Putamen (tissue), 1 donor: ENCODE measurements at regions not wholly inside any gene's neighbourhood (a gene's known extent, or its start where the extent isn't known, plus 50 kb on each side); places are given as distances from the start of the nearest gene placed in this dataset.

ENCODE experiments used
- DNase-seq: peaks from one replicate; pipeline ENCODE4 v3.0.0-alpha.2; 2016; ENCODE audit warnings: low spot score

- DNase-seq, result no peak
Measured at GRCh38 chr12:105745811-105746210, 392.9 kb downstream of the NUAK1 start.

GRCh38 chr12:105748806-105749600 is 389.8 kb downstream of the NUAK1 start:
- no peak for DNase-seq

- DNase-seq, result no peak
Measured at GRCh38 chr12:105750096-105750495, 388.7 kb downstream of the NUAK1 start.

- no peak for DNase-seq
Measured at GRCh38 chr12:105754313-105754712, 384.4 kb downstream of the NUAK1 start.

- DNase-seq, result no peak
Measured at GRCh38 chr12:105756961-105757360, 381.8 kb downstream of the NUAK1 start.

- DNase-seq, result no peak
Measured at GRCh38 chr12:105759149-105759548, 379.6 kb downstream of the NUAK1 start.

- no peak for DNase-seq
Measured at GRCh38 chr12:105761075-105761474, 377.7 kb downstream of the NUAK1 start.

GRCh38 chr12:105764216-105764835 is 374.4 kb downstream of the NUAK1 start:
- no peak for DNase-seq

- no peak for DNase-seq
Measured at GRCh38 chr12:105765053-105766014, 373.4 kb downstream of the NUAK1 start.

GRCh38 chr12:105766029-105766428 is 372.7 kb downstream of the NUAK1 start:
- no peak for DNase-seq

- DNase-seq, result no peak
Measured at GRCh38 chr12:105769486-105769885, 369.3 kb downstream of the NUAK1 start.

GRCh38 chr12:105773471-105773870 is 365.3 kb downstream of the NUAK1 start:
- DNase-seq, result peak; percentile 56

GRCh38 chr12:105774037-105774436 is 364.7 kb downstream of the NUAK1 start:
- DNase-seq, result no peak

GRCh38 chr12:105775343-105775742 is 363.4 kb downstream of the NUAK1 start:
- no peak for DNase-seq

GRCh38 chr12:105783983-105784947 is 354.5 kb downstream of the NUAK1 start:
- peak; percentile 16 for DNase-seq

- DNase-seq, result no peak
Measured at GRCh38 chr12:105793421-105793820, 345.3 kb downstream of the NUAK1 start.

- no peak for DNase-seq
Measured at GRCh38 chr12:105798256-105798845, 340.4 kb downstream of the NUAK1 start.

- DNase-seq, result no peak
Measured at GRCh38 chr12:105799103-105799502, 339.7 kb downstream of the NUAK1 start.

GRCh38 chr12:105801351-105801750 is 337.4 kb downstream of the NUAK1 start:
- no peak for DNase-seq

GRCh38 chr12:105803292-105803691 is 335.5 kb downstream of the NUAK1 start:
- no peak for DNase-seq
